HepG2 (cell line): ENCODE measurements at regions not wholly inside any gene's neighbourhood (a gene's known extent, or its start where the extent isn't known, plus 50 kb on each side); places are given as distances from the start of the nearest gene placed in this dataset.

ENCODE experiments used
- ATAC-seq: fragments of 200-7000 bp; cut with Tn5 transposase; 3 replicates; pipeline ENCODE4 v1.9.1; 2020; ENCODE audit warnings: mild to moderate bottlenecking, moderate library complexity
- BruUV-seq: library from RNA; stranded (reverse); fragments of 400-500 nt; replicated peaks from 2 replicates; lab custom pipeline; 2021; lab: Mats Ljungman, UMichigan
- CTCF ChIA-PET: fragments of 300-600 bp; formaldehyde crosslinking; extraction: SDS; loops from one replicate; lab custom pipeline; 2021; ENCODE audit warnings: low total read pairs, inconsistent platforms, low intra/inter-chr PET ratio; lab: Yijun Ruan, JAX
- POLR2A ChIA-PET: fragments of 350-600 bp; sonication (Branson Sonifier 250); formaldehyde crosslinking; loops from one replicate; lab custom pipeline; 2020; ENCODE audit warnings: antibody characterized with exemption, inconsistent platforms; lab: Yijun Ruan, JAX
- DNase-seq: peaks from one replicate; pipeline ENCODE4 v3.0.0-alpha.2; 2015; ENCODE audit warnings: low spot score
- FAIRE-seq: peaks from 3 replicates; lab custom pipeline; 2011; peaks lifted over from hg19 to GRCh38; lab: Jason Lieb, UNC
- H2AFZ ChIP-seq: one replicate; pipeline ENCODE4 v1.6.1; 2011; ENCODE audit warnings: low read length, inconsistent platforms
- H3K27ac ChIP-seq: fragments of 300-600 bp; 3 replicates; pipeline ENCODE4 v1.8.0; 2011; ENCODE audit warnings: mixed run types, mild to moderate bottlenecking, mixed read lengths, low read length, inconsistent platforms; ENCODE audit not compliant: insufficient read depth; ENCODE audit errors: extremely low read length
- H3K27me3 ChIP-seq, 2 experiments: fragments of 200-600 bp in 1 of 2; 2 replicates in 1 of 2; 3 replicates in 1 of 2; pipeline versions ENCODE4 v1.6.0 to v1.8.0; 2011; ENCODE audit warnings: low read length in 2 of 2, mild to moderate bottlenecking in 2 of 2, moderate library complexity in 2 of 2, inconsistent platforms in 1 of 2; ENCODE audit not compliant: insufficient read depth in 2 of 2, control insufficient read depth in 1 of 2
- H3K36me3 ChIP-seq, 2 experiments: fragments of 200-600 bp in 1 of 2; replicated peaks in 1 of 2; 2 replicates in 1 of 2; 3 replicates in 1 of 2; pipeline versions ENCODE4 v1.5.1 to v1.8.0; 2011; ENCODE audit warnings: low read length in 2 of 2, inconsistent platforms in 1 of 2; ENCODE audit not compliant: insufficient read depth in 2 of 2, control insufficient read depth in 1 of 2
- H3K4me1 ChIP-seq: 2 replicates; pipeline ENCODE4 v1.5.1; 2012; ENCODE audit warnings: low read length, inconsistent platforms; ENCODE audit not compliant: insufficient read depth
- H3K4me2 ChIP-seq: 2 replicates; pipeline ENCODE4 v1.6.0; 2011; ENCODE audit warnings: low read depth, low read length, inconsistent platforms
- H3K4me3 ChIP-seq, 3 experiments: fragments of 200-600 bp in 1 of 3; sonication (generic), shearing (Covaris generic) in 1 of 3; replicated peaks in 1 of 3; 2 replicates each; pipeline ENCODE4 v1.5.1; 2011 to 2016; ENCODE audit warnings: low read length in 3 of 3, inconsistent platforms in 2 of 3, low read depth in 2 of 3, mild to moderate bottlenecking in 2 of 3, control low read depth in 1 of 3, mixed read lengths in 1 of 3; ENCODE audit not compliant: insufficient read depth in 1 of 3
- H3K79me2 ChIP-seq: one replicate; pipeline ENCODE4 v1.6.1; 2011; ENCODE audit warnings: low read length, inconsistent platforms; ENCODE audit not compliant: insufficient read depth
- H3K9ac ChIP-seq: 2 replicates; pipeline ENCODE4 v1.6.0; 2011; ENCODE audit warnings: mild to moderate bottlenecking, low read depth, low read length, inconsistent platforms; ENCODE audit not compliant: insufficient read depth
- H3K9me3 ChIP-seq: 2 replicates; pipeline ENCODE4 v1.5.1; 2012; ENCODE audit warnings: mild to moderate bottlenecking, low read length
- H4K20me1 ChIP-seq: 2 replicates; pipeline ENCODE4 v1.6.0; 2011; ENCODE audit warnings: inconsistent platforms, mild to moderate bottlenecking, low read length, moderate library complexity; ENCODE audit not compliant: insufficient read depth
- ATRX ChIP-seq: sonication (generic); formaldehyde crosslinking; IDR thresholded peaks from 2 replicates; pipeline ENCODE4 v1.4.0; 2020; ENCODE audit warnings: missing genetic modification reagents, borderline replicate concordance
- FOXA1 ChIP-seq, 2 experiments: fragments of 450-650 bp in 1 of 2; sonication (generic) in 1 of 2; formaldehyde crosslinking in 1 of 2; IDR thresholded peaks; 2 replicates each; pipeline versions ENCODE4 v1.4.0 to v1.6.1; 2016 to 2020; ENCODE audit warnings: missing genetic modification reagents in 1 of 2
- FOXA3 ChIP-seq: IDR thresholded peaks from 2 replicates; pipeline ENCODE4 v1.6.1; 2016; ENCODE audit warnings: missing genetic modification reagents, missing compliant biosample characterization
- HDAC6 ChIP-seq: fragments of 200-600 bp; sonication (generic); IDR thresholded peaks from 2 replicates; pipeline ENCODE4 v1.7.0; 2017; ENCODE audit warnings: mild to moderate bottlenecking, antibody characterized with exemption, low read length, low read depth
- KDM5B ChIP-seq: sonication (generic); formaldehyde crosslinking; IDR thresholded peaks from 2 replicates; pipeline ENCODE4 v1.4.0; 2020; ENCODE audit warnings: missing genetic modification reagents, mild to moderate bottlenecking, borderline replicate concordance
- KDM6A ChIP-seq: IDR thresholded peaks from 2 replicates; pipeline ENCODE4 v1.6.1; 2016; ENCODE audit warnings: low read depth
- ZNF24 ChIP-seq: fragments of 450-650 bp; IDR thresholded peaks from 2 replicates; pipeline ENCODE4 v1.6.1; 2017; ENCODE audit warnings: antibody characterized with exemption, mild to moderate bottlenecking
- ZNF550 ChIP-seq: sonication (generic); formaldehyde crosslinking; IDR thresholded peaks from 2 replicates; pipeline ENCODE4 v1.4.0; 2020; ENCODE audit warnings: mild to moderate bottlenecking, missing genetic modification reagents, borderline replicate concordance
- WGBS: methylation state at CpG from one replicate; pipeline ENCODE4 v1.1.6; 2017; ENCODE audit warnings: low lambda C conversion rate; 5-methylcytosine and 5-hydroxymethylcytosine counted together
- in situ Hi-C: cut with HindIII; loops from 2 replicates; pipeline ENCODE4 v1.10.0; 2017; ENCODE audit warnings: low pct_unique_long_range_greater_than_20kb; ENCODE audit not compliant: extremely low pct_ligation_motif_present
- intact Hi-C: fragments of 100-400 bp; cut with micrococcal nuclease; formaldehyde crosslinking; loops from one replicate; pipeline ENCODE4 v1.10.0; 2022; ENCODE audit not compliant: unreplicated experiment
- TF ChIP-seq, protein P1 (sequence below): sonication (generic); formaldehyde crosslinking; IDR thresholded peaks from 2 replicates; pipeline ENCODE4 v1.8.1; 2023; ENCODE audit warnings: mild to moderate bottlenecking, missing genetic modification reagents

- TF ChIP-seq, protein P1, sequence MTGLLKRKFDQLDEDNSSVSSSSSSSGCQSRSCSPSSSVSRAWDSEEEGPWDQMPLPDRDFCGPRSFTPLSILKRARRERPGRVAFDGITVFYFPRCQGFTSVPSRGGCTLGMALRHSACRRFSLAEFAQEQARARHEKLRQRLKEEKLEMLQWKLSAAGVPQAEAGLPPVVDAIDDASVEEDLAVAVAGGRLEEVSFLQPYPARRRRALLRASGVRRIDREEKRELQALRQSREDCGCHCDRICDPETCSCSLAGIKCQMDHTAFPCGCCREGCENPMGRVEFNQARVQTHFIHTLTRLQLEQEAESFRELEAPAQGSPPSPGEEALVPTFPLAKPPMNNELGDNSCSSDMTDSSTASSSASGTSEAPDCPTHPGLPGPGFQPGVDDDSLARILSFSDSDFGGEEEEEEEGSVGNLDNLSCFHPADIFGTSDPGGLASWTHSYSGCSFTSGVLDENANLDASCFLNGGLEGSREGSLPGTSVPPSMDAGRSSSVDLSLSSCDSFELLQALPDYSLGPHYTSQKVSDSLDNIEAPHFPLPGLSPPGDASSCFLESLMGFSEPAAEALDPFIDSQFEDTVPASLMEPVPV (CRISPR knock-in tag) = no peak
- TF ChIP-seq KDM5B (CRISPR knock-in tag) = no peak
- TF ChIP-seq FOXA1 (IDR thresholded peaks at IDR 0.05) = no peak
- no peak for TF ChIP-seq FOXA1 (CRISPR knock-in tag; IDR thresholded peaks at IDR 0.05)
- TF ChIP-seq KDM6A (CRISPR knock-in tag) = no peak
- TF ChIP-seq FOXA3 (CRISPR knock-in tag) = no peak
- no peak for TF ChIP-seq HDAC6
- no peak for TF ChIP-seq ATRX (CRISPR knock-in tag)
- TF ChIP-seq, all 625 proteins: peak for 0
Measured at GRCh38 chr18:25464227-25464626, 112.3 kb upstream of the ZNF521 start (continued).

DNA sequence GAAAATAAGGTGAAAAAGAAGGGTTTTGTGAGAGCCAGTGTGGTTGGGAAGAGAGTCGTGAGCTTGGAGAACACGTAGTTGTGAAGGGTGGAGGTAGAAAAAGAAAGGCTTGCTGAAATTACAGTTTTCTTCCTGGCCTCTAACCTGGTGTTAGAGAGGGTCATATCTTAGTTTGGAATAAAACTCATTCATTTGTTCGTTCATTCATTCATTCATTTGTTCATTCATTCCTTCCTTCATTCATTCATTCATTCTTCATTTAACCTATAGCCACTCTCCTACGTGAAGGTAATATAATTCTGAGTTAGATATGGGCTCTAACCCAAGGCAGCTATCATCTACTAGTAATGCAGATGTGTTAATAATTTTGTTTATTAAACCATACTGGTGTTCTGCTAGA is 111.8 kb upstream of the ZNF521 start:
- Histone ChIP-seq H3K4me3 (no peak overlapping the region), H3K27ac (no peak overlapping the region), H2AFZ (no peak overlapping the region), H3K79me2 (no peaks in the 10 kb centered on the region), H3K4me2 (no peak overlapping the region), H3K36me3 (no peaks in the 10 kb centered on the region), H3K9ac (no peak overlapping the region), H3K9me3 (no peaks in the 10 kb centered on the region), H3K27me3 (no peaks in the 10 kb centered on the region), H4K20me1 (no peaks in the 10 kb centered on the region), H3K4me1 (no peaks in the 10 kb centered on the region)
- DNase-seq (no peak), ATAC-seq (no peak), FAIRE-seq (no peak)
- ChIA-PET CTCF (no interaction called here), POLR2A (no interaction called here)
- peak; percentile 61; the same call in 1 of the 2 replicates for TF ChIP-seq ZNF24
- TF ChIP-seq ZNF550 (CRISPR knock-in tag) = no peak
- in situ Hi-C loops (no loop called here), intact Hi-C loops (no loop called here)
- no TSS peak for BruUV-seq
- WGBS = 45% methylated on average over 4 of the region's 4 CpGs
